ENCODE measurements at regions not wholly inside any gene's neighbourhood (a gene's known extent, or its start where the extent isn't known, plus 50 kb on each side); places are given as distances from the start of the nearest gene placed in this dataset.

DNA sequence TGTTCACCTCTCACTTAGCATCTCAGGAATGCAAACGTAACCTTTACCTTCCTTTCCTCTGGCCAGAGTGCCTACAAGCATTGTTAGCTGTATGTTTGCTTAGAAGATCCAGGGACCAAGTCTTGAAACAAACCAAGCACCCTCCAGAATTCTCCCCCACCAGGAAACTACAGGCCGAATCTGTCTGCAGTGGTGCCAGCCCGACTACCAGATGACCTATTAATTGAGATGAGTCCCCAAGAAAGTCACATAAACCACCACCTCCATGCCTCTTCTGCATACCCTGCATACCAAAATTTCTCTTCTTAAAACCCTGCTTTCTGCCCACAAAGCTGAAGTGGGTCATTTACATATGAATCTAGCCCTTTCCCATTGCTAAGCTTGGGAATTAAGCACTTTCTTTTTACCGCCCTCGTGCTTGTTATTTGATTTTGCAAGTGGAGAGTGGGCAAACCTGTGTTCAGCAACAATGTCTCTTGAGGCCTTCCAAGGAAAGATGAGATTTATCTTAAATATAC, 1239.1 kb downstream of the CDH12 start:
- TF ChIP-seq EP300 (IDR thresholded peaks at IDR 0.05; ENCODE audit: borderline replicate concordance) (no peak), FOXM1 (IDR thresholded peaks at IDR 0.05; ENCODE audit: borderline replicate concordance, low read depth) (no peak), RAD21 (IDR thresholded peaks at IDR 0.05; ENCODE audit: low read depth) (no peak)
- TF ChIP-seq, protein P1, sequence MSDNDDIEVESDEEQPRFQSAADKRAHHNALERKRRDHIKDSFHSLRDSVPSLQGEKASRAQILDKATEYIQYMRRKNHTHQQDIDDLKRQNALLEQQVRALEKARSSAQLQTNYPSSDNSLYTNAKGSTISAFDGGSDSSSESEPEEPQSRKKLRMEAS (IDR thresholded peaks at IDR 0.05) = no peak

All from Ishikawa (cell line).